ENCODE measurements at regions not wholly inside any gene's neighbourhood (a gene's known extent, or its start where the extent isn't known, plus 50 kb on each side); places are given as distances from the start of the nearest gene placed in this dataset.

DNA sequence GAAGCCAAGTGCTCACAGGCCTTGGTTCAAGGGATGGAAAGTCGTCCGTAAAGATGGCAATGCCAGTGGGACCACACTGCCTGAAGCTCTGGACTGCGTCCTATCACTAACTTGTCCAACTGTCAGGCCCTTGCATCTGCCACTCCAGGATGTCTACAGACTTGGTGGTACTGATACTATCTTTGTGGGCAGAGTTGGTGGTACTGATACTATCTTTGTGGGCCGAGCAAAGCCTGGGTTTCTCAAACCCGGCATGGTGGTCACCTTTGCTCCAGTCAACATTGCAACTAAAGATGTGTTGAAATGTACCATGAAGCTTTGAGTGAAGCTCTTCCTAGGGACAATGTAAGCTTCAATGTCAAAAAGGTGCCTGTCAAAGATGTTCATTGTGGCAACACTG lies 128.4 kb upstream of the SEL1L start:
- Mint-ChIP-seq H3K4me3 (no peak overlapping the region), H3K36me3 (ENCODE audit: low read depth) (no peaks in the 10 kb centered on the region), H3K27me3 (ENCODE audit: low read depth) (peaks cover 8% of the 10 kb centered on the region), H3K9me3 (peaks cover 3% of the 10 kb centered on the region), H3K27ac (no peak overlapping the region), H3K4me1 (peaks cover 1% of the 10 kb centered on the region)
- TF ChIP-seq CTCF (IDR thresholded peaks at IDR 0.05; ENCODE audit: unreplicated experiment in 3 of 3): no peak

GRCh38 chr14:81662570-81663197 lies 129.0 kb upstream of the SEL1L start:
- peak overlapping the region in 2 of 3 experiments; percentile 38 to 92 for H3K27ac Mint-ChIP-seq
- H3K9me3 Mint-ChIP-seq: peaks cover 6% of the 10 kb centered on the region
- no peak overlapping the region for H3K4me3 Mint-ChIP-seq
- no peaks in the 10 kb centered on the region for H3K36me3 Mint-ChIP-seq (ENCODE audit: low read depth)
- H3K27me3 Mint-ChIP-seq (ENCODE audit: low read depth): peaks cover 8% of the 10 kb centered on the region
- H3K4me1 Mint-ChIP-seq: no peaks in the 10 kb centered on the region
- TF ChIP-seq CTCF (IDR thresholded peaks at IDR 0.05; ENCODE audit: unreplicated experiment in 3 of 3): no peak

- H3K9me3 Mint-ChIP-seq: peaks cover 24% of the 10 kb centered on the region
- H3K4me3 Mint-ChIP-seq: no peak overlapping the region
- TF ChIP-seq CTCF (IDR thresholded peaks at IDR 0.05; ENCODE audit: unreplicated experiment in 3 of 3): no peak
- H3K4me1 Mint-ChIP-seq: no peaks in the 10 kb centered on the region
- no peaks in the 10 kb centered on the region for H3K36me3 Mint-ChIP-seq (ENCODE audit: low read depth)
- H3K27me3 Mint-ChIP-seq (ENCODE audit: low read depth): peaks cover 4% of the 10 kb centered on the region
- H3K27ac Mint-ChIP-seq: no peak overlapping the region
Measured at GRCh38 chr14:81668626-81669274, 135.1 kb upstream of the SEL1L start.

- peaks cover 24% of the 10 kb centered on the region for H3K9me3 Mint-ChIP-seq
- no peaks in the 10 kb centered on the region for H3K4me1 Mint-ChIP-seq
- no peak overlapping the region for H3K27ac Mint-ChIP-seq
- no peak overlapping the region for H3K4me3 Mint-ChIP-seq
- peaks cover 1% of the 10 kb centered on the region for H3K27me3 Mint-ChIP-seq (ENCODE audit: low read depth)
- no peak for TF ChIP-seq CTCF (IDR thresholded peaks at IDR 0.05; ENCODE audit: unreplicated experiment in 3 of 3)
- H3K36me3 Mint-ChIP-seq (ENCODE audit: low read depth): no peaks in the 10 kb centered on the region
Measured at GRCh38 chr14:81669308-81669707, 135.7 kb upstream of the SEL1L start.

DNA sequence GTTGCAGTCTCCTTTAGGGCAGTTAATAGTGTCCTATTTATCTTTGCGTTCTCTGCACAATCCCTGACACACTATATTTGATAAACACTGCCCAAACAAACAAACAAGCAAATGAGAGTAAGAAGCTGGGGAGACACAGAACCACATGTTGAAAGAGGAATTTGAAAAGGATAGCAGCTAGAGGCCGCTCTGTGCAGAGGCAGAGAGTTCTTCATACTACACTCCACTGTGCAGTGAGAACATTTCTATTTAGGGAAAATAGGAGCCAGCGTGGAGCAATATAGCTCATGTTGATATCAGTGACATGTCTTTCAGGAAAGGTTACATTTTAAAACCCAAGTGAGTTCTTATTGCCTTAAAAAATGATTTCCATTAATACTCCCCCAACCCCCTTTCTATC lies 140.3 kb upstream of the SEL1L start:
- no peak for TF ChIP-seq CTCF (IDR thresholded peaks at IDR 0.05; ENCODE audit: unreplicated experiment in 3 of 3)
- no peak overlapping the region for H3K4me3 Mint-ChIP-seq
- H3K4me1 Mint-ChIP-seq: no peaks in the 10 kb centered on the region
- no peak overlapping the region for H3K27ac Mint-ChIP-seq
- no peaks in the 10 kb centered on the region for H3K36me3 Mint-ChIP-seq (ENCODE audit: low read depth)
- peaks cover 19% of the 10 kb centered on the region for H3K9me3 Mint-ChIP-seq
- H3K27me3 Mint-ChIP-seq (ENCODE audit: low read depth): peaks cover 8% of the 10 kb centered on the region

DNA sequence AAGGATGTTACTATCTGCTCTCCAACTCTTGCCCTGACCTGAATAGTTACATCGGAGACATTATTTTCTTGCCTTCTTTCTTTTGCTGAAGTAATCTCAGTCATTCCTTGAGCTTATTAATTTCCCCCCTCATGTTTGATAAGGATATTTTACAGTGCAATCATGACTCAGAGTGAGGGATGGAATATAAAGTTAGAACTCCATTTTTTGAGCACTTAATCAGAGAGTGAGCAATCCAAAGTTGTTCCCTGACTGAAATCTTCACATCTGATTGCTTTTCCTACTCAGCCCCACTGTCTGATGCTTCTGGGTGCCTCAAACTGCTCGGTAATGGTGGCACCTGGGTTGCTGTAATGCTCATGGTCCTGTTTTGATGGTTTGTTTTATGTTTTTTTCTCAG lies 142.7 kb upstream of the SEL1L start:
- peaks cover 5% of the 10 kb centered on the region for H3K4me1 Mint-ChIP-seq
- peaks cover 8% of the 10 kb centered on the region for H3K27me3 Mint-ChIP-seq (ENCODE audit: low read depth)
- no peak overlapping the region for H3K27ac Mint-ChIP-seq
- TF ChIP-seq CTCF (IDR thresholded peaks at IDR 0.05; ENCODE audit: unreplicated experiment in 3 of 3): no peak
- no peaks in the 10 kb centered on the region for H3K36me3 Mint-ChIP-seq (ENCODE audit: low read depth)
- H3K4me3 Mint-ChIP-seq: no peak overlapping the region
- peaks cover 5% of the 10 kb centered on the region for H3K9me3 Mint-ChIP-seq
